Prostate gland (tissue), 2 donors: ENCODE measurements at regions not wholly inside any gene's neighbourhood (a gene's known extent, or its start where the extent isn't known, plus 50 kb on each side); places are given as distances from the start of the nearest gene placed in this dataset.

ENCODE experiments used
- POLR2AphosphoS5 ChIP-seq: sonication (generic); formaldehyde crosslinking; IDR thresholded peaks from one replicate; pipeline ENCODE4 v1.6.1; 2017; ENCODE audit warnings: antibody characterized with exemption
- TF ChIP-seq, protein P1 (sequence below), 4 experiments: fragments of 200-600 bp in 2 of 4; fragments of 450-650 bp in 2 of 4; sonication (generic) in 2 of 4; IDR thresholded peaks; 1 replicate in 3 of 4; 2 replicates in 1 of 4; pipeline ENCODE4 v1.5.1; 2016 to 2019; ENCODE audit warnings: antibody characterized with exemption in 4 of 4, mild to moderate bottlenecking in 2 of 4, moderate library complexity in 2 of 4

DNA sequence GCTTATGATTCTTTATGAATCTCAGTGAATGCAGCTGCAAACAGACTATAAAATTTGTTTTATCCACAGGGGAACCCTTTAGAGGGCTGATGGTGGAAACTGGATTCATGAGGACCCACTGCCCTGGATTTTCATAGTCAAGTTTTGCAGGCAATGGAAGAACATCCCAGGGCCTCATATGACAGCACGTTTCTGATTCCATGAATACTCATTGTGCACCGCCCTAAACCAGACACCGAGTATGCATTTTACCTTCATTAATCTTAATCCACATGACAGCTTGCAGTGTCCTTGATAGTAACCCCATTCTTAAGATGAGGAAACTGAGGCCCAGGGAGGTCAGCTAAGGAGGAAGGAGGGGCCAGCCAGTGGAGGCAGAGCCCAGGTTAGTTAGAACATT, 270.4 kb downstream of the PREX1 start:
- TF ChIP-seq, protein P1, sequence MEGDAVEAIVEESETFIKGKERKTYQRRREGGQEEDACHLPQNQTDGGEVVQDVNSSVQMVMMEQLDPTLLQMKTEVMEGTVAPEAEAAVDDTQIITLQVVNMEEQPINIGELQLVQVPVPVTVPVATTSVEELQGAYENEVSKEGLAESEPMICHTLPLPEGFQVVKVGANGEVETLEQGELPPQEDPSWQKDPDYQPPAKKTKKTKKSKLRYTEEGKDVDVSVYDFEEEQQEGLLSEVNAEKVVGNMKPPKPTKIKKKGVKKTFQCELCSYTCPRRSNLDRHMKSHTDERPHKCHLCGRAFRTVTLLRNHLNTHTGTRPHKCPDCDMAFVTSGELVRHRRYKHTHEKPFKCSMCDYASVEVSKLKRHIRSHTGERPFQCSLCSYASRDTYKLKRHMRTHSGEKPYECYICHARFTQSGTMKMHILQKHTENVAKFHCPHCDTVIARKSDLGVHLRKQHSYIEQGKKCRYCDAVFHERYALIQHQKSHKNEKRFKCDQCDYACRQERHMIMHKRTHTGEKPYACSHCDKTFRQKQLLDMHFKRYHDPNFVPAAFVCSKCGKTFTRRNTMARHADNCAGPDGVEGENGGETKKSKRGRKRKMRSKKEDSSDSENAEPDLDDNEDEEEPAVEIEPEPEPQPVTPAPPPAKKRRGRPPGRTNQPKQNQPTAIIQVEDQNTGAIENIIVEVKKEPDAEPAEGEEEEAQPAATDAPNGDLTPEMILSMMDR (IDR thresholded peaks at IDR 0.05) = no peak
- TF ChIP-seq POLR2AphosphoS5 = no peak
